ENCODE measurements at regions not wholly inside any gene's neighbourhood (a gene's known extent, or its start where the extent isn't known, plus 50 kb on each side); places are given as distances from the start of the nearest gene placed in this dataset.

DNA sequence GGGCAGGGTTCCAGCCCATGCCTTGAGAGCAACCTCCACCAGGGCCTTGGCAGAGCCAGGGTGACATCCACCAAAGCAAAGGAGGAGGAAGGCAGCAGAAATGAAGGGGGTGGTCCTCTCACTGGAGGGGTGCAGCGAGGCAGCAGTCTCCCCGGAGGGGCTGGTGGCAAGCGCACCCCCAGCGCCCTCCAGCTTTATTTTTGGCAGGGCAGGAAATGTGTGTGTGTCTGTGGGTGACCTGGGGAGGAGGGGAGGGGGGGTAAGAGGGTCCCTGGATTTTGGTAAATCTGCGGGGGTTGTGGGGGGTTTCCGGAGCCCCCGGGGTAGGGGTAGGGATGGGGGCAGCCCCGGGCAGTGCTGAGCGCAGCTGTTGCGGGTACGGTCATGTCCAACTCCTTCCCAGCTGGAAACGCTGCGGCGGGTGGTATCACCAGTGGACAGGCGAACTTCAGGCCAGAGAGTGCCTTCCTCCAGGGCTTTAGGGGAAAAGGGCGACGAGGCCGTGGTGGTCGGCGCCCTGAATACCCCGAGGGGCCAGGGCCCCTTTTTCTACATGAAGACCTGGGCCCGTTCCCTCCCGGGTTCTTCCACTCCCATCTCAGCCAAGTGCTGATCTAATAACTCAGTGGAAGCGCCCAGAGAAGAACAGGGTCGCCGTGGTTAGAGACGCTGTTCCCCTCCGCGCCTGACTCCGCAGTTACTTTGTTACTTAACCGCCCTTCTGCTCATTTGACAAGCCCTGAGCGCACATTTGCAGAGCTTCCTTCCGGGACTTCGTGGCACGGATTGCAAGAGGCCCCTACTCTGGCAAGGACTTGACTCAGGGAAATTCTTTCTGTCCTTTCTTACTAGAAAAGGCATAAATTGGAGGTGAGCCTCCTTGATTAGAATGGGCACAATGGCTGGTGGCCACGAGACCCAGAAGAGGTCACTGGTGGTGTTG, 55.2 kb downstream of the FOS start:
- TF ChIP-seq, protein P1, sequence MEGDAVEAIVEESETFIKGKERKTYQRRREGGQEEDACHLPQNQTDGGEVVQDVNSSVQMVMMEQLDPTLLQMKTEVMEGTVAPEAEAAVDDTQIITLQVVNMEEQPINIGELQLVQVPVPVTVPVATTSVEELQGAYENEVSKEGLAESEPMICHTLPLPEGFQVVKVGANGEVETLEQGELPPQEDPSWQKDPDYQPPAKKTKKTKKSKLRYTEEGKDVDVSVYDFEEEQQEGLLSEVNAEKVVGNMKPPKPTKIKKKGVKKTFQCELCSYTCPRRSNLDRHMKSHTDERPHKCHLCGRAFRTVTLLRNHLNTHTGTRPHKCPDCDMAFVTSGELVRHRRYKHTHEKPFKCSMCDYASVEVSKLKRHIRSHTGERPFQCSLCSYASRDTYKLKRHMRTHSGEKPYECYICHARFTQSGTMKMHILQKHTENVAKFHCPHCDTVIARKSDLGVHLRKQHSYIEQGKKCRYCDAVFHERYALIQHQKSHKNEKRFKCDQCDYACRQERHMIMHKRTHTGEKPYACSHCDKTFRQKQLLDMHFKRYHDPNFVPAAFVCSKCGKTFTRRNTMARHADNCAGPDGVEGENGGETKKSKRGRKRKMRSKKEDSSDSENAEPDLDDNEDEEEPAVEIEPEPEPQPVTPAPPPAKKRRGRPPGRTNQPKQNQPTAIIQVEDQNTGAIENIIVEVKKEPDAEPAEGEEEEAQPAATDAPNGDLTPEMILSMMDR (IDR thresholded peaks at IDR 0.05; ENCODE audit: insufficient read depth, low read length, poor library complexity, severe bottlenecking) = no peak
- Histone ChIP-seq H3K27me3 (ENCODE audit: control insufficient read depth, insufficient read depth, low read length) (no peaks in the 10 kb centered on the region), H3K4me3 (ENCODE audit: low read depth, low read length) (no peak overlapping the region), H3K36me3 (ENCODE audit: control insufficient read depth, insufficient read depth, low read length) (no peaks in the 10 kb centered on the region)
- DNase-seq (ENCODE audit: low read depth) = no peak

DNA sequence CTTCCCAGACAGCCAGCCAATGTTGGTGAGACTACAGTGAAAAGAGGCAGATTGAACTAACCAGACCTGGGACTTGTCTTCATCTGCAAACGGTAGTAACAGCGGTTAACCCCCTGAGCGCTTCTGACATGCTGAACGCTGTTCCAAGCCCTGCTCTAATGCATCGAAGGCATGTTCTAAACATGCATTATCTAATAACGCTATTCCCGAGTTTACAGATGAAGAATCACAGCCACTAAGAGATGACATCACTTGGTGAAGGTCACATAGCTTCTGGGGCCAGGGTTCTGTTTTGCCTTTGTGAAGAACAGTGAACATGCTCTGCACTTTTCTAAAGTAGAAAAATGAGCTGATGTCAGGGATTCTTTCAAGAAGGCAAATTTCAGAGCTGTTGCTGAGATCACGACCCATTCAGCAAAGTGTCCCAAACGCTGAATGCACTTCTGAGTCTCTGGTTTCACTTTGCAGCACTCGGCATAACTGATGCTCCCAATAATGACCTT, 56.0 kb downstream of the FOS start:
- Histone ChIP-seq H3K27me3 (ENCODE audit: control insufficient read depth, insufficient read depth, low read length) (no peaks in the 10 kb centered on the region), H3K4me3 (ENCODE audit: low read depth, low read length) (no peak overlapping the region), H3K36me3 (ENCODE audit: control insufficient read depth, insufficient read depth, low read length) (no peaks in the 10 kb centered on the region)
- TF ChIP-seq, protein P1 (IDR thresholded peaks at IDR 0.05; ENCODE audit: insufficient read depth, low read length, poor library complexity, severe bottlenecking) = no peak
- DNase-seq (ENCODE audit: low read depth) = no peak

DNA sequence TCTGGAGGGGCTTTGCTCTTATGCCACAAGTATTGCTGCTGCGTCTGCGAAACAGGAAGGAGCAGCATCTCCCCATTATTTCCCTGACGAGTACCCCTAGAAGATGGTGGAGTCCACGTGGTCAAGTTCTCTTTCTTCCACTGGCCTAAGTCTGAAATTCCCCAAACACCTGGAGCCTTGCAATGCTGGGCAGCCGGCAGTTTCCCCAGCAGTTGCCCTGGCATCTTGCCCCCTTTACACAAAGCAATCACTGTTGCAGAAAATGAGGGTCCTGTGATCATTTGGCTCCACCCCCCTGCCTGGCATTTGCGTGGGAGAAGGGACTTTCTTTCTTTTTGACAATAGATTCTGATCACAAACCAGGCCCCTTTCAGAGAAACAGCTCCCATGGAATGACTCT, 56.9 kb downstream of the FOS start:
- DNase-seq (ENCODE audit: low read depth) = no peak
- Histone ChIP-seq H3K27me3 (ENCODE audit: control insufficient read depth, insufficient read depth, low read length) (no peaks in the 10 kb centered on the region), H3K4me3 (ENCODE audit: low read depth, low read length) (no peak overlapping the region), H3K36me3 (ENCODE audit: control insufficient read depth, insufficient read depth, low read length) (no peaks in the 10 kb centered on the region)
- TF ChIP-seq, protein P1 (IDR thresholded peaks at IDR 0.05; ENCODE audit: insufficient read depth, low read length, poor library complexity, severe bottlenecking) = no peak

DNA sequence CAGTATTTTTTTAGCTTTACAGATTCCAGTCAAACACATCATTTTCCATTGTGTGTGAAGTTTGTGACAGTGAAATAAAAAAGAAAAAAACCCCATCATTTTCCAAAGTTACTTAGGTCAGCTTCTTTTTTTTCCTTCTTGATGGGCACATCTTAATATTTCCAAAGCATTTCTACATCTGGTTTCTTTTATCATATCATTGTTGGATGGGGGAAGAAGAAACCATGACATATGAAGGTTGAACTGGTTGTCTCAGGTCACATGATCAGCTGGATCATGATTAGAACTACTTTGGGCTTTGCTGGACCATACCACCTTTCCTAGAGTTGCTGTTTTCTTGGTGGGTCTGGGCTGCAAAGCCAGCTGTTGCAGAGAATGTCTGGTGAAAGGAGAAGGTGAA, 59.8 kb downstream of the FOS start:
- Histone ChIP-seq H3K4me3 (ENCODE audit: low read depth, low read length) (no peak overlapping the region), H3K27me3 (ENCODE audit: control insufficient read depth, insufficient read depth, low read length) (peaks cover 2% of the 10 kb centered on the region)
- TF ChIP-seq, protein P1 (IDR thresholded peaks at IDR 0.05; ENCODE audit: insufficient read depth, low read length, poor library complexity, severe bottlenecking) = no peak

DNA sequence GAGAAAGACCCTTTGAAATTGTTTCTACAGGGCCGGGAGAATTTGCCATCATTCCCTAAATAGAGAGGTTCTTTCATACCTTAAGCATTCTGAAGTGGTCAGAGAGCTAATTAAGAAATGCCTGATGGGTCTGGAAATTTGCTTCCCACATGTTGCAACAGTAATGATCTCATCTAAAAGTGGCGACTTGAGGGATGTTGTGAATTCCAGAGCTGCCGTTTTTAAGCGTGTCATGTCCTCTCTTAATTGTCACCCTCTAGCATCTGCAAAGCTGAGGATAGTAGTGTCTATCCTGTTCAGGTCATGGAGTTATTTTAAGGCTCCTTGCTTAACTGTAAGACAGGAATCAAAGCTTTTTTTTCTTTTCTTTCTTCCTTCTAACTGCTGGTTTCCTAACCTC, 60.4 kb downstream of the FOS start:
- DNase-seq (ENCODE audit: low read depth) = peak; percentile 18
- TF ChIP-seq, protein P1 (IDR thresholded peaks at IDR 0.05; ENCODE audit: insufficient read depth, low read length, poor library complexity, severe bottlenecking) = no peak
- peaks cover 2% of the 10 kb centered on the region for H3K27me3 ChIP-seq (ENCODE audit: control insufficient read depth, insufficient read depth, low read length)

More for the DNA sequence above, 59.8 kb downstream of the FOS start:
- no peak for DNase-seq (ENCODE audit: low read depth)
- no peaks in the 10 kb centered on the region for H3K36me3 ChIP-seq (ENCODE audit: control insufficient read depth, insufficient read depth, low read length)

More for the DNA sequence above, 60.4 kb downstream of the FOS start:
- no peak overlapping the region for H3K4me3 ChIP-seq (ENCODE audit: low read depth, low read length)
- no peaks in the 10 kb centered on the region for H3K36me3 ChIP-seq (ENCODE audit: control insufficient read depth, insufficient read depth, low read length)
